Neural cell (in vitro differentiated cells): ENCODE measurements at regions not wholly inside any gene's neighbourhood (a gene's known extent, or its start where the extent isn't known, plus 50 kb on each side); places are given as distances from the start of the nearest gene placed in this dataset.

Experiments used
- H2AFZ ChIP-seq: fragments of 200-600, 300-800 bp; sonication (generic), shearing (Covaris generic); 2 replicates; pipeline ENCODE4 v1.6.0; 2014; ENCODE audit warnings: low read depth, mild to moderate bottlenecking, antibody characterized with exemption, low read length, moderate library complexity
- H3F3A ChIP-seq: fragments of 200-600 bp; shearing (Covaris generic); 2 replicates; pipeline ENCODE4 v1.6.1; 2016; ENCODE audit warnings: mild to moderate bottlenecking, moderate library complexity, mixed read lengths, antibody characterized with exemption, low read length; ENCODE audit not compliant: insufficient read depth, poor library complexity, severe bottlenecking
- H3K27ac ChIP-seq: fragments of 200-600, 300-800 bp; sonication (generic), shearing (Covaris generic); 2 replicates; pipeline ENCODE4 v1.5.1; 2014; ENCODE audit warnings: mild to moderate bottlenecking, low read length, moderate library complexity
- H3K27me3 ChIP-seq: fragments of 300-800, 200-600 bp; sonication (generic), shearing (Covaris generic); 2 replicates; pipeline ENCODE4 v1.6.0; 2014; ENCODE audit warnings: mild to moderate bottlenecking, low read depth, low read length, moderate library complexity; ENCODE audit not compliant: insufficient read depth
- H3K36me3 ChIP-seq: fragments of 300-800, 200-600 bp; sonication (generic), shearing (Covaris generic); 2 replicates; pipeline ENCODE4 v1.5.1; 2014; ENCODE audit warnings: mild to moderate bottlenecking, antibody characterized with exemption, low read length, moderate library complexity; ENCODE audit not compliant: insufficient read depth
- H3K4me2 ChIP-seq: fragments of 300-800, 200-600 bp; sonication (generic), shearing (Covaris generic); 2 replicates; pipeline ENCODE4 v1.6.0; 2014; ENCODE audit warnings: mild to moderate bottlenecking, low read length
- H3K4me3 ChIP-seq: fragments of 300-800, 200-600 bp; sonication (generic), shearing (Covaris generic); 2 replicates; pipeline ENCODE4 v1.5.1; 2014; ENCODE audit warnings: mild to moderate bottlenecking, low read length, moderate library complexity
- H3K79me2 ChIP-seq: fragments of 200-600 bp; shearing (Covaris generic); replicated peaks from 2 replicates; pipeline ENCODE4 v1.6.0; 2014; ENCODE audit warnings: mild to moderate bottlenecking, low read length, moderate library complexity; ENCODE audit not compliant: insufficient read depth
- H3K9ac ChIP-seq: fragments of 300-800, 200-600 bp; sonication (generic), shearing (Covaris generic); 2 replicates; pipeline ENCODE4 v1.6.1; 2016; ENCODE audit warnings: mild to moderate bottlenecking, low read length, mixed read lengths
- H3K9me2 ChIP-seq: fragments of 200-600 bp; shearing (Covaris generic); 2 replicates; pipeline ENCODE4 v1.6.1; 2016; ENCODE audit warnings: mild to moderate bottlenecking, low read length, mixed read lengths; ENCODE audit not compliant: insufficient read depth
- H3K9me3 ChIP-seq: fragments of 200-600, 300-800 bp; sonication (generic), shearing (Covaris generic); 2 replicates; pipeline ENCODE4 v1.6.1; 2016; ENCODE audit warnings: mild to moderate bottlenecking, mixed run types, low read length, moderate library complexity, mixed read lengths
- H4K20me1 ChIP-seq: fragments of 200-600 bp; shearing (Covaris generic); 2 replicates; pipeline ENCODE4 v1.6.1; 2016; ENCODE audit warnings: mild to moderate bottlenecking, mixed run types; ENCODE audit not compliant: insufficient read depth
- EP300 ChIP-seq: fragments of 450-650 bp; conservative IDR thresholded peaks from 2 replicates; pipeline ENCODE4 v1.6.1; 2014; ENCODE audit warnings: antibody characterized with exemption, mild to moderate bottlenecking, moderate library complexity; ENCODE audit not compliant: poor library complexity, severe bottlenecking
- EZH2 ChIP-seq: fragments of 200-600, 300-800 bp; shearing (Covaris generic), sonication (generic); IDR thresholded peaks from 2 replicates; pipeline ENCODE4 v1.6.1; 2014; ENCODE audit warnings: antibody characterized with exemption, low read length, borderline replicate concordance, mild to moderate bottlenecking; ENCODE audit not compliant: insufficient read depth, poor library complexity, severe bottlenecking
- MXI1 ChIP-seq: fragments of 450-650 bp; conservative IDR thresholded peaks from 2 replicates; pipeline ENCODE4 v1.6.1; 2014; ENCODE audit warnings: antibody characterized with exemption, mild to moderate bottlenecking; ENCODE audit not compliant: poor library complexity, severe bottlenecking
- POLR2AphosphoS5 ChIP-seq: IDR thresholded peaks from 2 replicates; pipeline ENCODE4 v1.6.1; 2012
- RAD21 ChIP-seq: fragments of 450-650 bp; conservative IDR thresholded peaks from 2 replicates; pipeline ENCODE4 v1.6.1; 2014; ENCODE audit warnings: antibody characterized with exemption, mild to moderate bottlenecking, moderate library complexity
- SMC3 ChIP-seq: fragments of 450-650 bp; conservative IDR thresholded peaks from 2 replicates; pipeline ENCODE4 v1.6.1; 2014; ENCODE audit warnings: antibody characterized with exemption, mild to moderate bottlenecking, moderate library complexity; ENCODE audit not compliant: poor library complexity
- TAF1 ChIP-seq: IDR thresholded peaks from 2 replicates; pipeline ENCODE4 v1.6.1; 2012; ENCODE audit warnings: low read depth
- TF ChIP-seq, protein P1 (sequence below): IDR thresholded peaks from 2 replicates; pipeline ENCODE4 v1.6.1; 2012; ENCODE audit warnings: borderline replicate concordance
- TF ChIP-seq, protein P2 (sequence below): fragments of 450-650 bp; IDR thresholded peaks from 2 replicates; pipeline ENCODE4 v1.5.1; 2014; ENCODE audit warnings: antibody characterized with exemption, mild to moderate bottlenecking, moderate library complexity; ENCODE audit not compliant: poor library complexity, severe bottlenecking

DNA sequence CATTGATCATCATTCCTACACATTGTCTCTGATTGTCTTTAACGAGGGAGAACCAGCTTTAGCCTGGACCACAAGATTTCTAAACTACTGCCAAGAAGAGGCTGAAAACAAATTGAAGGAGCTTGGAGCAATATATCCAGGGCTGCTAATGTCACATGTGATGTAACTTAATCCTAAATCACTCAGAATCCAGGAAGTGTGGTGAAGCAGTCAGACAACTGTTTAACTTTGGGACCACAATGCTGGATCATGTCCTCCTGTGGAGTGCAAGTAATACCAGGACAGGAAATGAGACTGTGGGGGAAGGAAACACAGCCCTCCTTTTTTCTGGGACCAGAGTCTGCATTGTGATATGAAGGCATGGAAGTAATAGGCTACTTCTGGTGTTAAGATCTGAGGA lies 430.2 kb downstream of the KCTD12 start:
- H3K4me2 ChIP-seq, result no peak overlapping the region
- no peaks in the 10 kb centered on the region for H3K9me2 ChIP-seq
- no peaks in the 10 kb centered on the region for H3K36me3 ChIP-seq
- no peak overlapping the region for H3K9ac ChIP-seq
- no peak overlapping the region for H3K27ac ChIP-seq
- H2AFZ ChIP-seq, result no peak overlapping the region
- no peaks in the 10 kb centered on the region for H3F3A ChIP-seq
- H3K4me3 ChIP-seq, result no peak overlapping the region
- H4K20me1 ChIP-seq, result no peaks in the 10 kb centered on the region
- no peak for TF ChIP-seq RAD21
- TF ChIP-seq POLR2AphosphoS5, result no peak
- TF ChIP-seq, protein P1, sequence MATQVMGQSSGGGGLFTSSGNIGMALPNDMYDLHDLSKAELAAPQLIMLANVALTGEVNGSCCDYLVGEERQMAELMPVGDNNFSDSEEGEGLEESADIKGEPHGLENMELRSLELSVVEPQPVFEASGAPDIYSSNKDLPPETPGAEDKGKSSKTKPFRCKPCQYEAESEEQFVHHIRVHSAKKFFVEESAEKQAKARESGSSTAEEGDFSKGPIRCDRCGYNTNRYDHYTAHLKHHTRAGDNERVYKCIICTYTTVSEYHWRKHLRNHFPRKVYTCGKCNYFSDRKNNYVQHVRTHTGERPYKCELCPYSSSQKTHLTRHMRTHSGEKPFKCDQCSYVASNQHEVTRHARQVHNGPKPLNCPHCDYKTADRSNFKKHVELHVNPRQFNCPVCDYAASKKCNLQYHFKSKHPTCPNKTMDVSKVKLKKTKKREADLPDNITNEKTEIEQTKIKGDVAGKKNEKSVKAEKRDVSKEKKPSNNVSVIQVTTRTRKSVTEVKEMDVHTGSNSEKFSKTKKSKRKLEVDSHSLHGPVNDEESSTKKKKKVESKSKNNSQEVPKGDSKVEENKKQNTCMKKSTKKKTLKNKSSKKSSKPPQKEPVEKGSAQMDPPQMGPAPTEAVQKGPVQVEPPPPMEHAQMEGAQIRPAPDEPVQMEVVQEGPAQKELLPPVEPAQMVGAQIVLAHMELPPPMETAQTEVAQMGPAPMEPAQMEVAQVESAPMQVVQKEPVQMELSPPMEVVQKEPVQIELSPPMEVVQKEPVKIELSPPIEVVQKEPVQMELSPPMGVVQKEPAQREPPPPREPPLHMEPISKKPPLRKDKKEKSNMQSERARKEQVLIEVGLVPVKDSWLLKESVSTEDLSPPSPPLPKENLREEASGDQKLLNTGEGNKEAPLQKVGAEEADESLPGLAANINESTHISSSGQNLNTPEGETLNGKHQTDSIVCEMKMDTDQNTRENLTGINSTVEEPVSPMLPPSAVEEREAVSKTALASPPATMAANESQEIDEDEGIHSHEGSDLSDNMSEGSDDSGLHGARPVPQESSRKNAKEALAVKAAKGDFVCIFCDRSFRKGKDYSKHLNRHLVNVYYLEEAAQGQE, result no peak
- TF ChIP-seq TAF1, result no peak
- TF ChIP-seq MXI1, result no peak
- TF ChIP-seq, protein P2, sequence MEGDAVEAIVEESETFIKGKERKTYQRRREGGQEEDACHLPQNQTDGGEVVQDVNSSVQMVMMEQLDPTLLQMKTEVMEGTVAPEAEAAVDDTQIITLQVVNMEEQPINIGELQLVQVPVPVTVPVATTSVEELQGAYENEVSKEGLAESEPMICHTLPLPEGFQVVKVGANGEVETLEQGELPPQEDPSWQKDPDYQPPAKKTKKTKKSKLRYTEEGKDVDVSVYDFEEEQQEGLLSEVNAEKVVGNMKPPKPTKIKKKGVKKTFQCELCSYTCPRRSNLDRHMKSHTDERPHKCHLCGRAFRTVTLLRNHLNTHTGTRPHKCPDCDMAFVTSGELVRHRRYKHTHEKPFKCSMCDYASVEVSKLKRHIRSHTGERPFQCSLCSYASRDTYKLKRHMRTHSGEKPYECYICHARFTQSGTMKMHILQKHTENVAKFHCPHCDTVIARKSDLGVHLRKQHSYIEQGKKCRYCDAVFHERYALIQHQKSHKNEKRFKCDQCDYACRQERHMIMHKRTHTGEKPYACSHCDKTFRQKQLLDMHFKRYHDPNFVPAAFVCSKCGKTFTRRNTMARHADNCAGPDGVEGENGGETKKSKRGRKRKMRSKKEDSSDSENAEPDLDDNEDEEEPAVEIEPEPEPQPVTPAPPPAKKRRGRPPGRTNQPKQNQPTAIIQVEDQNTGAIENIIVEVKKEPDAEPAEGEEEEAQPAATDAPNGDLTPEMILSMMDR, result no peak
- no peak for TF ChIP-seq SMC3
- no peak for TF ChIP-seq EZH2
- TF ChIP-seq EP300, result no peak
- no peaks in the 10 kb centered on the region for H3K79me2 ChIP-seq
- peaks cover 7% of the 10 kb centered on the region for H3K9me3 ChIP-seq
- no peaks in the 10 kb centered on the region for H3K27me3 ChIP-seq

DNA sequence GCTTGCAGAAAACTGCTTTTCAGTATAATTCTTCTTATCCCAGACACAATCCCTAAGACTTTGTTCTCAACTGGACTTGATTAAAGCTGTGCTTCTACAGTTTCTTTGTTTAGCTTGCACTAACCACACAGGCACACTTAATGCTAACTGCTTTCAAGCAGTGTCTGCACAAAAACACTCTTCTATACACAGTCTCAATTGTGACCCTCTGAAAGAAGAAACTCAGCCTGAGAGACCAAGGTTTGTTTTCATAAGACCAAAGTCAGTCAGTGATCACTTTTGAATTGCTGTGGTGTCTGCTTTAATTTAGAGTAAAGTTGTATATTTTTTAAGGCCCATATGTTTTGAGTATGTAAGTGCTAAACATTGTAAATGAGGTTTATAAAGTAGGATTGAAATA lies 431.2 kb downstream of the KCTD12 start:
- no peak overlapping the region for H3K27ac ChIP-seq
- no peak overlapping the region for H2AFZ ChIP-seq
- no peaks in the 10 kb centered on the region for H3K79me2 ChIP-seq
- no peaks in the 10 kb centered on the region for H4K20me1 ChIP-seq
- H3F3A ChIP-seq, result no peaks in the 10 kb centered on the region
- H3K27me3 ChIP-seq, result no peaks in the 10 kb centered on the region
- TF ChIP-seq SMC3, result no peak
- no peak for TF ChIP-seq RAD21
- no peaks in the 10 kb centered on the region for H3K9me2 ChIP-seq
- H3K36me3 ChIP-seq, result no peaks in the 10 kb centered on the region
- H3K9me3 ChIP-seq, result peaks cover 7% of the 10 kb centered on the region
- no peak overlapping the region for H3K9ac ChIP-seq
- no peak overlapping the region for H3K4me2 ChIP-seq
- no peak overlapping the region for H3K4me3 ChIP-seq

DNA sequence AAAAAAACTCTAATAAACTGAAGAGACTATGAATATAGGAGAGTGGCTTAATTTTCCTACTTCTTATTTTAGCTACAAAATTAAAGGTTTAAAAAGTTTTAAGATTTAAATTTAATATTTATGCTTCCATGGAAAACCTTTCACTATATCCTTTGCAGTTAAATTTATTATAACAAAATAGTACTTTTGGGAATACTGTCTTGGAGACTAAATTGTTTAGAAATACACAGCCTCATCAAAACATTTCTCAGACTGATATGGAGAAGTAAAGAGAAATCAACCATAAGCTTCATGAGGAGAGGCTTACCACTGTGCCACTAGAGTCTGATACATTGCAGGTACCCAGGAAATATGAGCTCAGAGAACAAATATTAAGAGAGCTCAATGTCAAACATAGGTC lies 436.5 kb downstream of the KCTD12 start:
- no peaks in the 10 kb centered on the region for H3K27me3 ChIP-seq
- no peak for TF ChIP-seq MXI1

More for the DNA sequence above, 436.5 kb downstream of the KCTD12 start:
- peaks cover 7% of the 10 kb centered on the region for H3K9me3 ChIP-seq
- H4K20me1 ChIP-seq, result no peaks in the 10 kb centered on the region
- H3K9me2 ChIP-seq, result no peaks in the 10 kb centered on the region
- no peak overlapping the region for H3K9ac ChIP-seq
- H3K27ac ChIP-seq, result no peak overlapping the region
- no peak overlapping the region for H2AFZ ChIP-seq
- H3F3A ChIP-seq, result no peaks in the 10 kb centered on the region
- no peak overlapping the region for H3K4me2 ChIP-seq
- H3K4me3 ChIP-seq, result no peak overlapping the region
- no peaks in the 10 kb centered on the region for H3K79me2 ChIP-seq
- H3K36me3 ChIP-seq, result no peaks in the 10 kb centered on the region
